HepG2 (cell line): ENCODE measurements at regions not wholly inside any gene's neighbourhood (a gene's known extent, or its start where the extent isn't known, plus 50 kb on each side); places are given as distances from the start of the nearest gene placed in this dataset.

Source experiments
- ATAC-seq: fragments of 200-7000 bp; cut with Tn5 transposase; 3 replicates; pipeline ENCODE4 v1.9.1; 2020; ENCODE audit warnings: mild to moderate bottlenecking, moderate library complexity
- BruUV-seq: library from RNA; stranded (reverse); fragments of 400-500 nt; replicated peaks from 2 replicates; lab custom pipeline; 2021; lab: Mats Ljungman, UMichigan
- CTCF ChIA-PET: fragments of 300-600 bp; formaldehyde crosslinking; extraction: SDS; loops from one replicate; lab custom pipeline; 2021; ENCODE audit warnings: low total read pairs, inconsistent platforms, low intra/inter-chr PET ratio; lab: Yijun Ruan, JAX
- POLR2A ChIA-PET: fragments of 350-600 bp; sonication (Branson Sonifier 250); formaldehyde crosslinking; loops from one replicate; lab custom pipeline; 2020; ENCODE audit warnings: antibody characterized with exemption, inconsistent platforms; lab: Yijun Ruan, JAX
- DNase-seq: peaks from one replicate; pipeline ENCODE4 v3.0.0-alpha.2; 2015; ENCODE audit warnings: low spot score
- FAIRE-seq: peaks from 3 replicates; lab custom pipeline; 2011; peaks lifted over from hg19 to GRCh38; lab: Jason Lieb, UNC
- H2AFZ ChIP-seq: one replicate; pipeline ENCODE4 v1.6.1; 2011; ENCODE audit warnings: low read length, inconsistent platforms
- H3K27ac ChIP-seq: fragments of 300-600 bp; 3 replicates; pipeline ENCODE4 v1.8.0; 2011; ENCODE audit warnings: mixed run types, mild to moderate bottlenecking, mixed read lengths, low read length, inconsistent platforms; ENCODE audit not compliant: insufficient read depth; ENCODE audit errors: extremely low read length
- H3K27me3 ChIP-seq, 2 experiments: fragments of 200-600 bp in 1 of 2; 2 replicates in 1 of 2; 3 replicates in 1 of 2; pipeline versions ENCODE4 v1.6.0 to v1.8.0; 2011; ENCODE audit warnings: low read length in 2 of 2, mild to moderate bottlenecking in 2 of 2, moderate library complexity in 2 of 2, inconsistent platforms in 1 of 2; ENCODE audit not compliant: insufficient read depth in 2 of 2, control insufficient read depth in 1 of 2
- H3K36me3 ChIP-seq, 2 experiments: fragments of 200-600 bp in 1 of 2; replicated peaks in 1 of 2; 2 replicates in 1 of 2; 3 replicates in 1 of 2; pipeline versions ENCODE4 v1.5.1 to v1.8.0; 2011; ENCODE audit warnings: low read length in 2 of 2, inconsistent platforms in 1 of 2; ENCODE audit not compliant: insufficient read depth in 2 of 2, control insufficient read depth in 1 of 2
- H3K4me1 ChIP-seq: 2 replicates; pipeline ENCODE4 v1.5.1; 2012; ENCODE audit warnings: low read length, inconsistent platforms; ENCODE audit not compliant: insufficient read depth
- H3K4me2 ChIP-seq: 2 replicates; pipeline ENCODE4 v1.6.0; 2011; ENCODE audit warnings: low read depth, low read length, inconsistent platforms
- H3K4me3 ChIP-seq, 3 experiments: fragments of 200-600 bp in 1 of 3; sonication (generic), shearing (Covaris generic) in 1 of 3; replicated peaks in 1 of 3; 2 replicates each; pipeline ENCODE4 v1.5.1; 2011 to 2016; ENCODE audit warnings: low read length in 3 of 3, inconsistent platforms in 2 of 3, low read depth in 2 of 3, mild to moderate bottlenecking in 2 of 3, control low read depth in 1 of 3, mixed read lengths in 1 of 3; ENCODE audit not compliant: insufficient read depth in 1 of 3
- H3K79me2 ChIP-seq: one replicate; pipeline ENCODE4 v1.6.1; 2011; ENCODE audit warnings: low read length, inconsistent platforms; ENCODE audit not compliant: insufficient read depth
- H3K9ac ChIP-seq: 2 replicates; pipeline ENCODE4 v1.6.0; 2011; ENCODE audit warnings: mild to moderate bottlenecking, low read depth, low read length, inconsistent platforms; ENCODE audit not compliant: insufficient read depth
- H3K9me3 ChIP-seq: 2 replicates; pipeline ENCODE4 v1.5.1; 2012; ENCODE audit warnings: mild to moderate bottlenecking, low read length
- H4K20me1 ChIP-seq: 2 replicates; pipeline ENCODE4 v1.6.0; 2011; ENCODE audit warnings: inconsistent platforms, mild to moderate bottlenecking, low read length, moderate library complexity; ENCODE audit not compliant: insufficient read depth
- BCLAF1 ChIP-seq: fragments of 450-650 bp; IDR thresholded peaks from 2 replicates; pipeline ENCODE4 v1.6.1; 2017; ENCODE audit warnings: mild to moderate bottlenecking
- GLMP ChIP-seq: sonication (generic); formaldehyde crosslinking; IDR thresholded peaks from 2 replicates; pipeline ENCODE4 v1.9.0; 2021; ENCODE audit warnings: missing genetic modification reagents, mild to moderate bottlenecking, borderline replicate concordance
- NFATC3 ChIP-seq: sonication (generic); formaldehyde crosslinking; IDR thresholded peaks from 2 replicates; pipeline ENCODE4 v1.5.1; 2020; ENCODE audit warnings: mild to moderate bottlenecking, missing genetic modification reagents
- NFKBIZ ChIP-seq: IDR thresholded peaks from 2 replicates; pipeline ENCODE4 v1.6.1; 2018; ENCODE audit warnings: missing genetic modification reagents, missing compliant biosample characterization
- PAX8 ChIP-seq: sonication (generic); formaldehyde crosslinking; IDR thresholded peaks from 2 replicates; pipeline ENCODE4 v1.8.0; 2022; ENCODE audit warnings: mild to moderate bottlenecking, missing genetic modification reagents, borderline replicate concordance
- PHF8 ChIP-seq: sonication (generic); formaldehyde crosslinking; IDR thresholded peaks from 2 replicates; pipeline ENCODE4 v1.5.0; 2020; ENCODE audit warnings: missing genetic modification reagents
- RARA ChIP-seq: IDR thresholded peaks from 2 replicates; pipeline ENCODE4 v1.6.1; 2016; ENCODE audit warnings: missing genetic modification reagents, missing compliant biosample characterization
- SMAD1 ChIP-seq: sonication (generic); formaldehyde crosslinking; IDR thresholded peaks from 2 replicates; pipeline ENCODE4 v1.4.0; 2020; ENCODE audit warnings: missing genetic modification reagents, low read depth, mild to moderate bottlenecking, borderline replicate concordance
- ZFP62 ChIP-seq: sonication (generic); formaldehyde crosslinking; IDR thresholded peaks from 2 replicates; pipeline ENCODE4 v1.4.0; 2020; ENCODE audit warnings: missing genetic modification reagents
- ZMYM2 ChIP-seq: sonication (generic); formaldehyde crosslinking; IDR thresholded peaks from 2 replicates; pipeline ENCODE4 v1.8.0; 2022; ENCODE audit warnings: mild to moderate bottlenecking, missing genetic modification reagents
- ZNF3 ChIP-seq: IDR thresholded peaks from 2 replicates; pipeline ENCODE4 v1.7.0; 2017; ENCODE audit warnings: inconsistent platforms
- ZNF430 ChIP-seq: sonication (generic); formaldehyde crosslinking; IDR thresholded peaks from 2 replicates; pipeline ENCODE4 v1.9.0; 2021; ENCODE audit warnings: mild to moderate bottlenecking, missing genetic modification reagents
- ZNF839 ChIP-seq: sonication (generic); formaldehyde crosslinking; IDR thresholded peaks from 2 replicates; pipeline ENCODE4 v1.4.0; 2020; ENCODE audit warnings: missing genetic modification reagents, mild to moderate bottlenecking, borderline replicate concordance
- ZSCAN20 ChIP-seq: sonication (generic); formaldehyde crosslinking; IDR thresholded peaks from 2 replicates; pipeline ENCODE4 v1.4.0; 2020; ENCODE audit warnings: missing genetic modification reagents, mild to moderate bottlenecking, borderline replicate concordance
- ZSCAN31 ChIP-seq: sonication (generic); formaldehyde crosslinking; IDR thresholded peaks from 2 replicates; pipeline ENCODE4 v1.5.0; 2020; ENCODE audit warnings: low read depth, mild to moderate bottlenecking, missing genetic modification reagents
- WGBS: methylation state at CpG from one replicate; pipeline ENCODE4 v1.1.6; 2017; ENCODE audit warnings: low lambda C conversion rate; 5-methylcytosine and 5-hydroxymethylcytosine counted together
- in situ Hi-C: cut with HindIII; loops from 2 replicates; pipeline ENCODE4 v1.10.0; 2017; ENCODE audit warnings: low pct_unique_long_range_greater_than_20kb; ENCODE audit not compliant: extremely low pct_ligation_motif_present
- intact Hi-C: fragments of 100-400 bp; cut with micrococcal nuclease; formaldehyde crosslinking; loops from one replicate; pipeline ENCODE4 v1.10.0; 2022; ENCODE audit not compliant: unreplicated experiment

DNA sequence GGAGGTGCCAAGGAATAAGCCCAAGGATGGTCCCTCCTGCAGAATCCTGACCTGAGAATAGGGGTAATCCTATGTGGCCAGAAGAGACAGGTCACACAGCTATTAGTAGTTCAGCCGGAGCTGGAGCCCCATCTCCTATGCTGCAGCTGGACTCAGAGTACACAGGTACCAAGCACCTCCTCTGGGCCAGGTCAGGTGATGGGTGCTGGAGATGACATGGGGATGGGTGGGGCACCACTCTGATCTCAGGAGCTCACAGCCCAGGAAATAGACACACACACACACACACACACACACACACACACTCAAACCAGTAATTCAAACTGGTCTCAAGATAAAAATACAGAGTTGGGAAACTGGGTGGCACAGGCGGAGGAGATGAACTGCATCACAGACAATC lies 54.2 kb upstream of the SSBP3 start:
- no peaks in the 10 kb centered on the region for H3K9me3 ChIP-seq
- DNase-seq (no peak), FAIRE-seq (no peak), ATAC-seq (no peak)
- WGBS: 100% methylated on average over 1 of the region's 2 CpGs
- POLR2A ChIA-PET: no interaction called here
- no TSS peak for BruUV-seq
- no peaks in the 10 kb centered on the region for H3K79me2 ChIP-seq
- no peak overlapping the region for H2AFZ ChIP-seq
- peaks cover 1 to 40% of the 10 kb centered on the region in 2 experiments; a peak in 3 of 5 replicates for H3K27me3 ChIP-seq
- no peaks in the 10 kb centered on the region for H3K36me3 ChIP-seq
- intact Hi-C loops (no loop called here), in situ Hi-C loops (no loop called here)
- no peak overlapping the region for H3K27ac ChIP-seq
- no peak for TF ChIP-seq BCLAF1
- TF ChIP-seq ZSCAN31 (CRISPR knock-in tag): no peak
- TF ChIP-seq ZNF430 (CRISPR knock-in tag): no peak
- TF ChIP-seq ZNF3 (CRISPR knock-in tag): no peak
- TF ChIP-seq GLMP (CRISPR knock-in tag): no peak
- no peak for TF ChIP-seq ZFP62 (CRISPR knock-in tag)
- TF ChIP-seq ZSCAN20: no peak
- TF ChIP-seq PAX8: no peak
- no peak for TF ChIP-seq SMAD1 (CRISPR knock-in tag)
- TF ChIP-seq RARA (CRISPR knock-in tag): no peak
- TF ChIP-seq ZNF839 (CRISPR knock-in tag): no peak
- TF ChIP-seq NFKBIZ (CRISPR knock-in tag): no peak
- no peak for TF ChIP-seq NFATC3
- no peak for TF ChIP-seq PHF8 (CRISPR knock-in tag)
- no peak for TF ChIP-seq ZMYM2 (CRISPR knock-in tag)
- H3K9ac ChIP-seq: no peak overlapping the region
- peaks cover 29% of the 10 kb centered on the region for H3K4me1 ChIP-seq
- no peaks in the 10 kb centered on the region for H4K20me1 ChIP-seq
- H3K4me3 ChIP-seq: no peak overlapping the region
- CTCF ChIA-PET: no interaction called here
- H3K4me2 ChIP-seq: no peak overlapping the region
